Kasumi-1 (cell line): ENCODE measurements at regions not wholly inside any gene's neighbourhood (a gene's known extent, or its start where the extent isn't known, plus 50 kb on each side); places are given as distances from the start of the nearest gene placed in this dataset.

ENCODE experiments used
- DNase-seq, 2 experiments: peaks; one replicate each; lab custom pipeline; 2025; lab: John Stamatoyannopoulos, UW

DNA sequence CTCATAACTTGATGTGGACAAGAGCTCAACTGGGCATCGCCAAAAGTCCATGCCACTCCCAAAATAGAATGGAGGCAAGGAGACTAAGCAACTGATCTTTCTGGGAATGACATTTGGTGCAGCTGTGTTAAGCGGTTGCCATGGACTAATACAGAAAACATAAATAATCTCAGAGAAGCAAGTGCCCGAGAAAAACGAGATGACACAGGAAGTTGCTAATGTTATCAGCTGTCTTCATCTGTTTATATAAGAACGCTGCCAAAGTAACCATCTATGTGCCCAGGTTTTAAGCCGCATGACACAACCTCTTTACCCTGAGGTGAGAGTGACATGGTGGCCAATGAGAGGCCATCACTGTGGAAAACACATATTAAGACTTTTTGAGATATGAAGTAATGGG lies 54.9 kb upstream of the SACS start:
- DNase-seq = no peak

DNA sequence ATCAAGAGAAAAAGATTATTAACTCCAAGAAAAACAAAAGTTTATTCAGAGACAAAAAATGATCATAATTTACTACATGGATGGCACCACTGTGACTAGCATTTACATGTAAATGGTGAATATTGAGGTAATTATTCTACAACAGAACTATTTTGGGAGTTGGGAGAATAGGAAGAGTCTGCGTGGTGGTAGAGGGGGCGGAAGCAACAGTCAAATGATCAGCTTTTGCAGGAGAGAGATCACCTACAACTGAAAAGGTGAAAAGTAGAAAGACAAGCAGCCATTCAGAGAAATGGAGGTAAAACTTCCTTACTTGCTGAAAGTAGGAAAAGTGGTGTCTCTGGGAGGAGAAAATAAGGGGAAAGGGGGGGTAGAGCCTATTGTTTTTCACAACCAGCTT lies 62.8 kb upstream of the SACS start:
- DNase-seq = no peak

DNA sequence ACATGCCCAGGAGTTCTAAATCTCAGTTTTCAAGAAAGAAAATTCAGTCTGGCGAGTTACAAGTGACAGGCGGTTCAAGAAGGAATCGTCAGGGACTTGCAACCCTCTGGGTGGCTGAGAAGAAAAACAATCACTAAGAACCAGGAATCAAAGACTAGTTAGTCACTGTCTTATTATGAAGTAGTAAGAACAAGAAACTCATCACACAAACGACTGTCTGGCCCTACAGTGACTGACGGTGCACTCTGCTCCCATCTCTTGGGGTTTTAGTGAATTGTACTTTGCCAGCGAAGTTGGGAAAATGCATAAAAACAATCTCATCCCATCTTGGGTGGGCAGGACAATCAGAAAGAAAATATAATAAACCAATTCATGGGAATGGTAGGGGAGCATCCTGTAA lies 63.7 kb upstream of the SACS start:
- no peak for DNase-seq

DNA sequence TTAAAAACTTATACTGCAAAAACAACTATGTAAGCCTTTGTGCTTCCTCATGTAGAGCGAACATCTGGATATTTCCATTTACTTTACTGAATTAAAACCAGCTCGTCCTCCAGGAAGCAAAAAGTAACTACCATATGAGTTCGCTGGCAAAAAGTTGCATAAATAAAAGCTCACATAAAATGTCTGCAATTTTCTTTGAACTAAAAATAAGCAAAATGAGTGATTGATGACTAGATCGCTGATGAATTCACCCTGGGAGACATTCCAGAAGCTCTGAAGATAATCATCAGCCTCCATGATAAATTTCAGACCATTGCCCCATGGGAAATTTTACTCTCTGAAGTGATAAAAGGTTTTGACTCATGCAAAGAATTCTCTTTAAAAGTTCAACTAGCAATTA lies 67.3 kb upstream of the SACS start:
- DNase-seq = no peak

DNA sequence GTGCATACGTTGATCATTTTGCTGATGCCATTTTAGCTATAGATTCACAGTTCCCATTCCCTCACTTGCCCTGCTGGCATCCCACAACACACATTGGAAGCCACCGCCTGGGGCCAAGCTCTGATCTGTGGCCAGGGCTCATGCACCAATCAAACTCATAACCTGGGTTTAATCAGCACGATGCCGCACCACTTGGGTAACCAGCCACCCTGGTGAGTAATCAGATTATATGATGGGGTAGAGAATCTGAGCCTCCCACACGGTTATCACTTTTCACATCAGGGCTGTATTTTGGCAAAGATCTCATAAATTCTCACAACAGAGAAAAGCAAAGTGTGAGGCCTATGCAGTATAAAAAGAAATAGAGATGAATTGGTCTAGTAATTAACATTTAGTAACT lies 66.0 kb upstream of the TNFRSF19 start:
- DNase-seq = no peak

DNA sequence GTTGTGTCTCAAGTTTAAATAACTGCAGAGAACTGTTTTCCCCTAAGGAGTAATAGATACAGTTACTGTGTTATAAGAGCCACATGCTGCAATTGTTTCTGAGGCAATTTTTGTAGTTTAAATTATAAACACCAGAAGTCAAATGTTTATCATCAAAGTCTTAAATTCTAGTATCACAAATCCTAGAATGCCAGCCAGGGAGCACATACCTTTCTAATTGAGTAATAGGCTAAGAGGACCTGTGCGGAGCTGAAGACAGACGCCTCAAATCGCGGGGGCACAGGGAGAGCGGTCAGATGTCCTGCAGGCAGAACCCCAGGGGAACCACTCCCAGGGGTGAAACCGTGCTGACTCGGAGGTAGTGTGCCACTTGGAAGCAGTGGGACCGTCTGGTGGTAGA lies 65.2 kb upstream of the TNFRSF19 start:
- no peak for DNase-seq

DNA sequence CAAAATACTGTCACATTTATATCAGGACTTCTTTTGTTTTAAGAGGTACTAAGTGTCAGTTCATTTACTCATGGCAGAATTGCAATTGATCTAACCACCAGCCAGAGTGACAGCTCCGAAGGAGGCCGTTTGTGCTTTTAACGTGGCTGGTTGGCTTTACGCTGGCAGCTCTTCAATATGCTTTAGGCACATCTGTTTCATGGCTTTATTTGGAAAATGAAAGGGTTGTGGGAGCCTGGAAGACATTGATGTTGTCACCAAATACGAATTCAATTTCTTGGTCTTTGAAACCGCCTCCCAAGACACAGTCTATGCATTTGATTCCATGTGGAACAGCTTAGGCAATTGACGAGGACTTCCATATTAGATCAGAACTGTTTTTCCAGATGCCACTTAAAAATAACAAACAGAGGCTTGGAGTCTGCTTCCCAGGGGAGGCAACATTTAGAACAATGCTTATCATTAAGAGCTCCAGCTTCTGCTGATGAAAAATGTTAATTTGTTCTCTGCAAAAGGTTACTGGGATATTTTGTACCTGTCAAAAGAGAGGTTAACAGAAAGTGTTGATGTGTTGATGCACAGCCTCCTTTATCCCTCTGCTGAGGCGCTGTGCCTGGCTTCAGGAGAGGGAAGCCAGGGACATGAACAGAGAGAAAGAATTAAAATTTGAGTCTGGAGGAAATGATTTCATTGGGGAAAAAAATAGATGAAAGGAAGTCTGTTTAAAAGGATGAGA lies 64.0 kb upstream of the TNFRSF19 start:
- DNase-seq = no peak

DNA sequence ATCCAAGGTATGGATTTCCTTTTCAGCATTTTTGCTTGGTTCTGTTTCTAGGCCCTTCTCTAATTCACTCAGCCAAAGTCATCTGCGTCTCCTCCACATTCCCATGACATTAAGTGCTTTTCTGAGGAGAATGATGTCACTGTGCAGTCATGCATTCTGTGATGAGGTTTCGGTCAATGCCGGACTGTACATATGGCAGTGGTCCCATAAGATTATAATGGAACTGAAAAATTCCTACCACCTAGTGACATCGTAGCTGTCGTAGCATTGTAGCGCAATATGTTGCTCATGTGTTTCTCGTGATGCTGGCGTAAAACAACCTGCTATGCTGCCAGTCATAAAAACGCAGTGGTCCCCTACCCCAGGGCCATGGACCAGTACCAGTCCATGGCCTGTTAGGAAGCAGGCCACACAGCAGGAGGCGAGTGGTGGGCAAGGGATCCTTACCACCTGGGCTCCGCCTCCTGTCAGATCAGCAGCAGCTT lies 63.4 kb upstream of the TNFRSF19 start:
- no peak for DNase-seq

DNA sequence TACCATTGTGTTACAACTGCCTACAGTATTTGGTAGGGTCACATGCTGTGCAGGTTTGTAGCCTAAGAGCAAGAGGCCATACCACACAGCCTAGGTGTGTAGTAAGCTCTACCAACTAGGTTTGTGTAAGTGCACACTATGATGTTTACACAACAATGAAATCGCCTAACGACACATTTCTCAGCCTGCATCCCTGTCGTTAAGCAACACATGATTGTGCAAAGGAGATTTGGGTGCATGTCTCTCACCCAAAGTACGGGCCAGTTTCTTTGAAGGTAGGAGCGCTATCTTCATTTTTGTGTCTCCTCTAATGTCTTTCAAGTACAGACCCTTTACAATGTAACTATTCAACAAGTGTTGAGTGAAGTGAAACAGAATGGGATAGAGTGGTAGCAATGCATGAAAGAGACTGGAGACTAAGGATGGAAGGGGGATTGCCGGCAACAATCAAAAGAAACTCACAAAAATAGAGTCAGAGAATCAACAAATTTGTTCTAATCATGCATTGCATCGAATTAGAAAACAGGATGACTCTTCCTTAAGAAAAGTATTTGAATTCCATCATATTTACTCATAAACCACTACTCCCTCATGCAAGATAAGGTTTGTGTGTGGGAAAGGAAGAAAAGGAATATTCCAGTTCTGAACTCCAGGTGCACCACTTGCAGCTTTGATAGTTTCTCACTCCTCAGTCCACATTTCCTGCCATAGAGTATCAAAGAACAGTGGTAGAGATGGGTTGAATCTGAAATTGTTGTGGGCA lies 60.2 kb upstream of the TNFRSF19 start:
- DNase-seq = no peak

DNA sequence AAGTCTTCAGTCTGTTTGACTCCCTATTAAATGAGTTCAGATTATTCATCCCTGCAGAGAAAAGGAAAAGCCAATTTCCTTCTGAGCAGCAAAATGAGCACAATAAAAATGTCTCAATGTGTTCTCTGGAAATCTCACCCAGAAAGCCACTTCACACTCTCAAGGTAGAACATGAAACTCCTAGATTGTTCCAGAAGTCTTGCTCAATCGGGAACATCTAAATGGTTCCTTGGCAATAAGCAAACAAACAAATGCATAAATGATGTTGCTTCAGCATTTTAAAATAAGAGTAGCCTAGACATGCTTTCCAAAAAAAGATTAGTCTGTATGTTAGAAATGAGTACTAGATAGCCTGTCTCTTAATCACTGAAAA lies 59.7 kb upstream of the TNFRSF19 start:
- no peak for DNase-seq

DNA sequence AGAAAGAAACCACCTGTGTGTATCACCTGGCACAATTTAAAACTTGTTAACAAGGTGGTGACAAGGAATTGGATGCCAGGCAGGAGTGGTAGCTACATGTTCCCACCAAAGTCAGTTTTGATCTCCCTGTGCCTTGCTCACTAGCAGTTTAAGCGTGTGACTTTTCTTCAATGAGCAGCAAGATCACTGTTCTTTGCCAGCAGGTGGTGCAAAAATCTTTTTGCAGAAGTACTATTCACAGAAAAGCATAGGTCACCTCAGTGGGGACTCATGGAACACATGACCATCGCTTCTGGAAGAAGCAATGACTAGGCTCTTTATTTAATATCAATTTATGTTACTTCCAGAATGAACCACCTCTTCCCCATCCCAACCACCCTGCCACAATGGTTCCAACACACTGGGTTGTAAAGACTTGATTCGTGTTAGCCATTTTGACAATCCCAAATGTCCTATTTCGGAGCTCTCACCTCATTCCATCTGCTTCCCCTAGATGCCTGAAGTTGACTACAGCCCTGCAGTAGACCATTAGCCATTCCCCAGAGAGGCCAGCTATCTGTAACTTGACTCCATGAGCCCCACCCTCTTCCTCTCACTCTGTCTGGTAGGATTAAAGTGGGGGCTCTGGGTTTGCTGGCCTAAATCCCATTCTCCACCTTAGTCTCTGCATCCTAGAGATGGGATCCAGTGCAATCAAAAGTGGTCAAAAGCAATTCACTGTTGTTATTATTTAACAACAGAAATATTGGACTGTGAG lies 59.1 kb upstream of the TNFRSF19 start:
- DNase-seq = peak; percentile 18 to 26

DNA sequence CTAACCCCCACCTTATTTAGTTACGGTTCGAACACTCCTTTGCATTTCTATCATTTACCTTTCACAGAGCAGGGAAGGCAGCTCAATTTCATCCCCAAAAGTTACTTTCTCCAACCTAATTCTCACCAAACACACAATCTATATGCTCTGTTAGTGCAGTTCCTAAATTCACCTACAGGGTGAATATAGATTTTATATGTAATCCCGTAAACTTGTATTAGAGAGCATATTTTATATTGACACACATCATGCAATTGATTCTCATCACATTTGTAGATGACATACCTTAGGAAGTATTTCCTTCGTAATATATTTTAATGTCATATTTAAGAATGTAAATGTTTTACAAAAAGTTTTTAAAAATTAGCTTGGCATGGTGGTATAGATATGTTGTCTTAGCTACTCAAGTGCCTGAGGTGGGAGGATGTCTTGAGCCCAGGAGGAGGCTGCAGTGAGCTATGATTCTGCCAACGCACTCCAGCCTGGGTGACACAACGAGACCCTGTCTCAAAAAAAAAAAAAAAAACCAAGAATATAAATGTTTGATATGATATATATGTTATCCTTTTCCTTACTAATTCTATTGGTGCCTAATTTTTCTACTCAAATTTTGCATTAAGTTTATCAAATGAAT lies 57.3 kb upstream of the TNFRSF19 start:
- DNase-seq = no peak

DNA sequence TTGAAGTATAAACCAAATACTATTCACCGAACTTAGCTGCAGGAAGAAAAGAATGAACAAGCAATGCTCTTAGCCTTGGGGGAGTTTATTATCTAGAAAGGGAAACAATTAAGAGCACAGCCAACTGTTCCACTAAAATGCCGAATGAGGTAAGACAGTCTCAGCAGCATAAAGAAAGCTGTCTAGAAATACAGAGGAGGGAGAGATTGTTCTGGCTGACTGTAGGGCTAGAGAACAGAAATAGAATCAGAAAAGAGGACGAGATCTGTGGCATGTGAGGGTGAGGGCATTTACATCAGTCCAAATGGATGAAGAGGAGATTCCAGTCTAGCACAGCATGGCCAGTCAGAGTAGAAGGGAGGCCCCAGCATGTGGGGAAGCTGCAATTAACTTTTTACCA lies 56.8 kb upstream of the TNFRSF19 start:
- DNase-seq = no peak

DNA sequence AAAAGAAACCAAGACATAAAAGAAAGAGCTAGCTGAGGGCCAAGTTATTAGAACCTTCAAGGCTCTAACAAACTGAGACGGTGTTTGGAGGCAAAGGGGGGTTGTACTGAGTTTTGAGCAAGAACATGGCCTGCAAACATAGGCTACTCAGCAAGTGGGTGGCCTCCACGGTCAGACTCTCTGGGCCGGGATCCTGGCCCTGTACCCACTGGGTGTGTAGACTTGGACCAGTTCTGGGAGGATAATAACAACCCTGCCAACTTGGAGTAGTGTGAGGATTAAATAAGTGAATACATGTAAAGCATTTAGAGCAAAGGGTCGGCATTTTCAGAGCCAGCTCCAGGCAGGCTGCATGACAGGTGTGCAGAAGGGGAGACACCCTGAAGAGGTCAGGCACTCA lies 56.1 kb upstream of the TNFRSF19 start:
- no peak for DNase-seq

DNA sequence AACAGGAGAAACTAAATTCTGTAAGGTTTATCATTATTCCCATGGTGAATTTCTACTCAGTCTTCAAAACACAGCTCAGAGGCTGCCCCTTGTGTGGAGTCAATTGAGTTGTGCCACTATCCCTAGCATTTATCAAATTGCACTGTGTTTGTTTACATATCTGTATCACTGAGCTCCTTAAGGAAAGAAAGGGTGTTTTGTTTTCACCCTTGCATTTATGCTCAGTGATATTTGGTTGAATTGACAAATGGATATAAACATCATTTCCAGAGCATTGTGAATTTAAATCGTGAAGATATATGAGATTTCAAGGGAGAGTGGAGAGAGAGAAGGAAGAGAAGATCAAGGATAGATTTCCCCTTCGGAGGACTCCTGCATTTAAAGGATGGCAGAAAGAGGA lies 55.1 kb upstream of the TNFRSF19 start:
- DNase-seq = no peak

DNA sequence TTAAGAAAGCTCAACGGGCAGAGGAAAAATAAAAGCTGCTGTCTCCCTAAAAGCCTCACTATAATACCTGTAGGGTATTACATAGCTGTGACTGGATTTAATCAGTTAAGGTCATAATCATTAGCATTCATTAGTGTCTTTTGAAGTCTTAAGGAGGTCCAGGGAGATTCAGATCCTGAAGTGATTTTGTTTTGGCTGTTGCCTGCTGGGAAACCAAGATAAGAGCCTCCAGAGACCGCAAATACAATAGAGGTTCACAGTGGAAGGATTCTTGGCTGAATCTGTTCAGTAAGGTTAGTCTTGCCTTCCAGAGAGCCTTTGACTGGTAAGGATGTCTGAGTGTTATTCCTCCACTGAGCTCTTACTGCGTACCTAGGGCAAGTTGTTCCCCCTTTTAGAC lies 54.0 kb upstream of the TNFRSF19 start:
- DNase-seq = no peak

DNA sequence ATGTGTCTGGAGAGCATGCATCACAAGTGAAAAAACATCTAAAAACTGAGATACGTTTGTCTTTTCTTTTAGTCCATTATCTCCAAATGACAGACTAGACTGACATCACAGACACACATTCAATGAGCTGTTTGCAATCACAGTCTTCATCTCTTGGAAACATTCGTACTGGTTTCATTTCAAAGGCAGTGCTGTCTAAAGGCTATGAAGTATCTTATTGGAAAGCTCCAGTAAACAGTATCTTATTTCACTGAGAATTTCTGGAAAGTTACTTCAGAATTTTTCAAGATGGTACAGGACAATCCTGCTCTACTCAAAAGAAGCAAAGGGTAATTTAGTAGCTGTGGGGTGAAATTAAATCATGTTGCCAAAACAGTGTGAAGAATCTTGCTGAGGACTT lies 53.5 kb upstream of the TNFRSF19 start:
- no peak for DNase-seq

DNA sequence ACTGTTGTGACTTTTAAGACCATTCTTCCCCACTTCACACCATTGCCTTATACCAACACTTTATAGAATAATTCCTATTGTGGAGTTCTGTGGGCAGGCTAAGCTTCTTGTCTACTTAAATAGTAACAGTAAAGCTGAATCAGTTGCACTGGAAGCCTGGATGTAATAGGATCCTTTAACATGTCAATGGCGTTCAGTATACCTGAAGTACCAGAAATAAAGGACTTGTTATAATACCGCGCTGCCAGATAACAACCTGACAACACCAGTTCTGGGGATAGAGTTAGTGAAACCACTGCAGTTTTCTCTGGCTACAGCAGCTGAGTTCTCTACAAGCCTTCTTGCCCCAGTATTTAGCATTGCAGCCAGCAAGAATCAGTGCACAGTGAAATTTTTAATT lies 52.0 kb upstream of the TNFRSF19 start:
- DNase-seq = no peak
